ENCODE measurements at regions not wholly inside any gene's neighbourhood (a gene's known extent, or its start where the extent isn't known, plus 50 kb on each side); places are given as distances from the start of the nearest gene placed in this dataset.

DNA sequence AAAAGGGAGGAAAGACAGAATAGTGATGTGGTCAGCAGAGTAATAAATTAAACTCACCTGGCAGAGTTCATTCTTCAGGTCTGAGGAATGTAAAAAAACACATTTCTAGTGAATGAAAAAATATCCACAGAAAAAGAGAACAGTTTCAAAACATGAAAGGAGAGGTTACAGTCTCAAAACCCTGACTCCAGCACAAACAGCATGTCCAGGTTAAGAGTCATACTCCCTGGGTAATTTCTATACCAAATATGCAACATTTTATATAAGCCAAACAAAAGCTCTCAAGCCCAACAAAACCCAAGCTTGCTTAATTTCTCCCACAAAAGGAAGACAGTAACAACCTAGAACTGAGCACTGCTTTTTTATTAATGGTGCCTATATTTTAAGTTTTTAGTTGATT, 173.0 kb downstream of the NTMT2 start:
- no peak for DNase-seq

DNA sequence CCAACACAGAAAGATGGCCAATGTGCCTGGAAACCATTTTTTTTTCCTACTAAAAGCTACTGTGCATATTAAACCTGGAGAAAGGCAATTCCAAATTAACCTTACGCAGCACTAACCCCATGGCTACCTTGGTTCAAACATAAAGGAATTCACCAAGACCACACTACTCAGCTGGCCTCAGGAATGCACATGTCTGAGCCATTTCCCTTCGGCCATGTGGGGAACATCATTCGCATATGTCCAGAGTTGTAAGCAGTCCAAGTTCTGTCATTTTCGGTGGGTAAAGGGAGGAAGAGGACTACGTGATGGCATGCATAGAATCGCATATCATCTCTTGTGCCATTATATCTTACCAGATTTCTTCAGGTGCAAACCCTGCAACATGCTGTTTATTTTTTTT, 175.4 kb downstream of the NTMT2 start:
- DNase-seq = no peak

DNA sequence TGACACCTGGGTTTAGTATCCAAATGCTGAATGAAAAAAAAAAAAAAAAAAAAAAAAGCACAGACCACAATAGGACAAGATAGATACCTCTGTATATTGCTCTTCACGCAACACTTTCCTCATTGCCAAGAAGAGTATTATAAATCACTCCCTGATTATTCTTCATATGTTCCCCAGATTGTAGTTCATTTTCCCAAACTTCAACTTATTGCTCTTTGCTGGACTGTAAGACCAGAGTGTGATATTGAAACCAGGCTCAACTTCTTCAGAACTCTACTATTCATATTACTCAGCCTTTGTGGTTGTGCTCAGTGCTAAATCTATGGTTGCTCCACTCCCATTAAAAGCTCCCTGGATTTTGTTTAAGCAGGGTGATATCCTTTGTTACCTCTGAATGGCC, 180.4 kb downstream of the NTMT2 start:
- no peak for DNase-seq

DNA sequence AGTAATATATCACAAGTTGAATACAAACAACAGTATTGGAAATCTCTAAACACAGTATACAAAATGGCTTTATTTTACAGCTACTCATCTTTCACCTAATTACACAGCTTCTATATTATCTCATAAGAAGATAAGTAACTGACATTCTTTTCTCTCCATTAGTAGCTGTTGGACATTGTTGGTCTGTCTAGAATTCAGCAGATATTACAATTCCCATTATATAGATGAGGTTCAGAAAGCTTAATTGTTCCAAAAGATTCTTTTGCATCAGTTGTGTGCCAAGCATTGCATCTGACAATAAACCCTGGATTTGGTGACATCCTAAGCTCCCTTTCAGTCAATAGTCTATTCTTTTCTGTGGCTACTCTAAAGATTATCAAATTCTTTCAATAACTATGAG, 187.0 kb downstream of the NTMT2 start:
- DNase-seq = no peak

DNA sequence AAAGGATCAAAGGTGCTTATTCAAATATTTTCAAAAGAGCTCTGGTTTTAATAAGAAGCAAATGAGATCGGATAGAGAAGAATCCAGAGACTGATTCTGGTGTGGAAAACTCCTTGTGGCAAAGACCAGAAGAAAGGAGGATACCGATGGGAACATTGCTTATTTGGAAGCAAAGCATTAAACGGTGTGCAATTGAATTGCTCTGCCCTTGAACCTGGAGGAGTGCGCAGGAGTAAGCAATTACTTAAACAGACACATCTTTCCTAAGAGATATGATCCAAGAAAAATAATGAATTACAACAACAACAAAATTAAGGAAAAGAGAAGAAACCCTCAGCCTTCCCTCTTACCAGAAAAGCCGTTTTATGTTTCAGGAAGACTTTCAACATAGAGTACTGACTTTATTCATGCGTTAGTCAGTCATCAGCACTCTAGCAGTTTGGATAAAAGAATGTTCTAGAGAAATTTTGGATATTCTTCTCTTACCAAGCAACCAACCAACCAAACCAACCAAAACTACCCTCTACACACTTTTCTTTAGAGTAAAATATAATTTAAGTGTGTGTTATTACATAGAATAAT, 191.7 kb downstream of the NTMT2 start:
- no peak for DNase-seq

DNA sequence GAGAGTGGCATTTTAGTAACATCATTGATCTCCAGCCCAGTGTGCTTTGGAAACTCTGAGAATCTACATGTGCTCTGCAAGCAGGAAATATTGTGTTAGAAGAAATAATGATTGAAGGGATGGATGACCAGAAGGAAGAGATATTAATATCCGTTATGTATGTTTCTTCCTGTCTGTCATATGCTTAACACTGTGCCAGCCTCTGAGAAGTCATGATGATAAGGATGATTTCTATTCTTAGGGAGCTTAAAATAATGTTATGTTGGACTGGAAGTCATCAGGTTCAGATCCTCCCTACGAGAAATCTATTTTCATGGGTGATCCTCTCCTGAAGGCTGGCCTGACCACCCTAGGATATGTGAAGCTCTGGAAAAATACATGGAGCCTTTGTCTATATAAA, 192.4 kb upstream of the GORAB start:
- no peak for DNase-seq

DNA sequence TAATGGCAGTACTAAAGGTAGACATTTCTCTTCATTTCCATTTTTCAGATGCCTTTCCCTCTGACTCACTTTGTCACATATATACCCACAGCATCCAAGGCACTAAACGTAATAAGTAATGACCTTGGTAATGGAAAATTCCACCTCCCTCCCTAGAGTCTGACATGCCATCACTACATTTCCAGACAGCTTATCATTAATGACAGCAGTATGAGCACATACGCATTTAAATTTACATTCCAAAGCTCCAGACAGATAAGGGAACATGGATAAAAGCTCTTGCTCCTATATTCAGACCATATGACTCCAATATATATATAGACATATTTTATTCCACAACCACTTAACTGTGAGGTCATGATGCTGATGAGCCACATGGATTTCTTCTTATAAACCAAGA, 191.7 kb upstream of the GORAB start:
- DNase-seq = no peak

DNA sequence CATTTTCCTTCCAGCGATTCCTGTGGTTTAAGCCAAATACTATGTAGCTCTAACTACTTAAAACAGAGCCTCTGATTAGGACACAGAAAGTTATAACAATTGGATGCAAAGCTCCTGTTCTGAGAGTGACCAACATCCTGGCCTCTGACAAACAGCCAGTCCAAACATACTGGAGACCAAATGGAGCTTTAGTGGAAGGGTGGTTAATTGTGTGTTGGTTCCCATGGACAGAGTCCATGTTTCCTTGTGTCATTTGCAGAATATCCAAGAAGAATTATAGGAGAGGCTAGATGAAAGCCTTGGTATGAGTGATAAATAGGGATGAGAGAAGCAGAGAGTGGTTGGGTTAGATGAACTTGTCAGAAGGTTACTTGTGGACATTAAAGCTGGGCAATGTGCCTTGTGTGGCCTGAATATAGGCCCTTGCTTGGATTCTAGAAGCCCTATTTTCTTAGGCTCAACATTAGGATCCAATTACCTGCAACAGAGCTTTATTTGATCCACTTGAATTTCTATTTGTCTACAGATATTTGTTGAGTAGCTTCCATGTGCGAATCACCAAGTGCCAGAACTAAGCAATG, 180.5 kb upstream of the GORAB start:
- DNase-seq = peak; percentile 33

DNA sequence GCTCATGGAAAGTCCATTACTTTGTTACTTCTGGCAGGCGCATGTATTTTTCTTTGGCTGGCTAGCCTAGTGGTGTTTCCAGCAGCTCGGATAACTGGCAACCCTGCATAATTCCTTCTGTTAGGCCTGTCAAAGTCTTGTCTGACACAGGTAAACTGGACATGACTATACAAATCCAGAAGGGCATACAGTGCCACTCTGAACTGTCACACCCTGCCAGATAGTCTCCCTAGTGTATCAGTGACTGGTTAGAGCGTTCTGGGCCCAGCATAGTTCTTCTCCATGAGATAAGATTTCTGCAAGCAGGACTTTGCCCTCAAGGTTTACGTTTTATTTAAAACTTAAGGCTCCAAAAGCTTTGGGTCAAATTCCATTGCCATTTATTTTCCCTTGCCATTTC, 177.7 kb upstream of the GORAB start:
- DNase-seq = no peak

DNA sequence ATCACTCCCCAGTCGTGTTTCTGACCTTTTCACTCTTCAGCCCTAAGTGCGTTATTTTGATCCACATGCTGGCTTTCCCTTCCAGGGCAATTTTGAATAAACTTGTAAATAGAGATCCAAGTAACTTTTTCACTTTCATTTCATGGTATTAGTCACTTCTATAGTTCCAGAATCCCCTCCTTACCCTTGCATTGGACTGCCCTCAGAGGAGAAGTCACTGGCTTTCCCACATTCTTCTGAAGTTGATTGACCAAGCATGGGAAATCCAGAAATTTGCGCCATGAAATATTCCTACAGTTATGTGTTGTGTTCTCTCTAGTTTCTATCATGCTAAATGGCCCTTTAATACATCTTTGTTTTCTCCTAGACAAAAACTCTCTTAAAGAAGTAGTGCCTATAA, 177.3 kb upstream of the GORAB start:
- no peak for DNase-seq

DNA sequence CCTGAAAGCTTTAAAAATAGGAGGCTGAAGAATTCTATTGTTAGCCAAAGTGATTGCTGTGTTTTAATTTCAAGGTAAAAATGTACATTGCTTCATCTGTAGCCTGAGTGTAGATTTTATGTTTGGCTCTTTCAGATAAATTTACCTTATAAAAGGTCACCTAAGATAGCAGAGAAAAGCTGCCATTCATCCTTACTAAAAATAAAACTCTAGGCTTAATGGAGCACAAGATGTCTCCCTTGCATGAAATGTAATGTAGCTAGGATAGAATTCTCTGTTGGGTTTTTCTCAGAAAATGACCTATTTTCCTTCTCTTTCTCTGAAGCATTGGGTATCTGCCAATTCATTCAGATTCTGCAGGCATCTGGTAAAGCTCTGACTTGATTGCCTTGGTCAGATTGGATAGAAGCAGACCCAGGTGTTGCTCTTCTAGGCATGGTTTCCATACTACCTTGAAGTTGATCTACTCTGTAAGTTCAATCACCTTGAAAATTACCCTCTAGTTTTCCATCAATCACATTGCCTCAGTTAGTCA, 176.6 kb upstream of the GORAB start:
- no peak for DNase-seq

DNA sequence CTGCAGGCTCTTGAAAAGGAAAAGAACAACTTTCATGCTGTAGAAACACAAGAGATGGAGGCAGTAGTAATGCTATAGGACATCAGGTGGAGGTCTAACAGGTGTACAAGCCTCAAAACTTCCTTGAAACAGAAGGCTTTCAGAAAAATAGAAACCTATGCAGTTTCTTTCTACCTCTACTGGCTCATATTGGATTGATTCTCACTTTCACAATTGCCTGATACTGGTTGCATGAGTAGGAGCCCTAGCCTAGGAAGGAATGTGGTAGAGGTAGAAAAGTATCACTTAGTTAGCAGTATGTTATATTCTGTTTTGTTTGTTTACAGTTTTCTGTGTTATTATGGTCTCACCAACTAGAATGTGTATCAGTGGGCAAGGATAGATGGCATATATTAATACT, 175.4 kb upstream of the GORAB start:
- no peak for DNase-seq

DNA sequence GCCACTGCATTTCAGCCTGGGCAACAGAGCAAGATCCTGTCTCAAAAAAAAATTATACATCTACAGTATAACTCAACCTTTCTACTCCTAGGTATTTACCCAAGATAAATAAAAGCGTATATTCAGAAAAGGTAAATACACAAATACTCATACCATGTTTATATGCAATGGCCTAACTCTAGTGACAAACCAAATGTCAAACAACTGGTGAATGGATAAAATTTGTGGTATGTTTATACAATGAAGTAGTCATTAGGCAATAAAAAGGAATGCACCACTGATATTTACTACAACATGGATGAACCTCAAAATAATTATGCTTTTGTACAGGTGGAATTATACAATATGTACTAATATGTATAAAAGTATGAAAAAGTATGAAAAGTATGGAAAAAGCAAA, 174.2 kb upstream of the GORAB start:
- peak; percentile 39 for DNase-seq

DNA sequence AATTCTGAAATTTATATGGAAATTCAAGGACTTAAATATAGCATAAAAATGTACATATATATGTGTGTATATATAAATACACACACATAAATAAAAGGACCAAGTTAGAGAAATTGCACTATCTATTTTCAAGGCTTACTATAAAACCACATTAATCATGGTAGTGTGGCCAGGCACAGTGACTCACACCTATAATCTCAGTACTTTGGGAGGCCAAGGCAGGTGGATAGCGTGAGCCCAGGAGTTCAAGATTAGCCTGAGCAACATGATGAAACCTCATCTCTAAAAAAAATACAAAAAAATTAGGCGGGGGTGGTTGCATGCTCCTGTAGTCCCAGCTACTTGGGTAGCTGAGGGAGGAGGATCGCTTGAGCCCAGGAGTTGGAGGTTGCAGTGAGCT, 171.4 kb upstream of the GORAB start:
- no peak for DNase-seq

DNA sequence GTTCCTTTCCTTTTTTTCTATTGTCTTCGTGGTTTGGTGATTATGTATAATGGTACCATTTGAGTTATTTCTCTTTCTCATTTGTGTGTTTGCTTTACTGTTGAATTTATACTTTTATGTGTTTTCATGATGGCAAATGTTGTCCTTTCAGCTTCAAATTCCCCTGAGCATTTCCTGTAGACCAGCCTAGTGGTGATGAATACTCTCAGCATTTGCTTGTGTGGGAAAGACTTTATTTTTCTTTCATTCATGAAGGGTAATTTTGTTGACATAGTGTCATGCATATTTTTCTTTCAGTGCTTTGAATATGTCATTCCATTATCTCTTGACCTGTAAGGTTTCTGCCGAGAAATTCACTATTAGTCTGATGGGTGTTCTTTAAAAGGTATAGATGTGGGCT, 166.6 kb upstream of the GORAB start:
- DNase-seq = no peak

DNA sequence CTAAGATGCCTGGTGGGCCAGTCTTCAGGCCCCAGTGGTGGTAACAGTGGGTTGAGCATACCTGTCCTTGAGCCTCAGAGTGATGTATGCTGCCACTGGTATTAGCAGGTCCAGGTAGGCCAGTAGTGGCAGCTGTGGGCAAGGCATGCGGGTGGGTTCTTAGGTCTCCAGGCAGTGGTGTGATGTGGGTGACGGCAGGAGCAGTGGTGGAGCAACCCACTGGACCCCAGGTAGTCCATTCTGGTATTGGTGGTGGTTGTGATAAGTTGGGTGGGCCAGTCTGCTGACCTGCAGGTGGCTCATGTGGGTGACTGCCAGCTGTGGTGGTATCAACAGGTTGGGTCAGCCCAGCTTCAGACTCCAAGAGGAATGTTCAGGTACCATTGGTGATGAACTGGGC, 165.0 kb upstream of the GORAB start:
- DNase-seq = no peak

DNA sequence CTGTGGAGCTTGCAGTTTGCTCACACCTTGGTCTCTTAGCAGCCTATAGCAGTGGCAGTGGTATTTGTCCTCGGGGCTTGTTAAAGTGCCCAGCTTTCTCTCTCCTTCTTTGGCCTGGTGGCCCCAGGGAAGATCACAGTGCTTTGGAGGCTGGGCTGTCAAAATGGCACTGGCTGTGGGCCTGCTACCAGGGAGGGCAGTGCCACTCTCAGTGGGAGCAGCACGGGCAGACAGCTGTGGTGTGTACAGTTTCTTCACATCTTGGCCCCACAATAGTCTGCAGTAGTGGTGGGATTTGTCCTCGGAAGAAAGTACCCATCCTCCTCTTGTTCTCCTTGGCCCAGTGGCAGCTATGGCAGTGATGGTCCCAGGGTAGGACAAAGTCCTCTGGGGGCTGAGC, 164.4 kb upstream of the GORAB start:
- DNase-seq = no peak

DNA sequence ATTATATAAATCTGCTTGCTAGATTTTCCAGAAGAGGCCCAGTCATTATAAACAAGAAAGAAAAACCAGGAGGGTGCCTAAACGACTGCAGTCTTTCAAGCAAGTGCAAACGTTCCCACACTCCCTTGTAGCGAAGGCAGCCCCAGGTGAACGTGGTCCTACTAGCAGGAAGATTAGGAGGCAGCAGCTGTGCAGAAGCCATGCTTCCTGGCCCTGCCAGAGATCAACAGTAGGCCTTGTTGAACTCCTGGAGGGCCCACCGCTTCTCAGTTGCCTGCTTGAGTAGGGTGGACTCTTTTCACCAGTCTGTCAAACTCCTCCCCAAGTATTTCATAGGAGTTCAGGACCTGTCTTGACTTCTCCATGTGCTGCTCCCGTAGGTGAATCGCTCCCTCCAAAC, 163.0 kb upstream of the GORAB start:
- no peak for DNase-seq

DNA sequence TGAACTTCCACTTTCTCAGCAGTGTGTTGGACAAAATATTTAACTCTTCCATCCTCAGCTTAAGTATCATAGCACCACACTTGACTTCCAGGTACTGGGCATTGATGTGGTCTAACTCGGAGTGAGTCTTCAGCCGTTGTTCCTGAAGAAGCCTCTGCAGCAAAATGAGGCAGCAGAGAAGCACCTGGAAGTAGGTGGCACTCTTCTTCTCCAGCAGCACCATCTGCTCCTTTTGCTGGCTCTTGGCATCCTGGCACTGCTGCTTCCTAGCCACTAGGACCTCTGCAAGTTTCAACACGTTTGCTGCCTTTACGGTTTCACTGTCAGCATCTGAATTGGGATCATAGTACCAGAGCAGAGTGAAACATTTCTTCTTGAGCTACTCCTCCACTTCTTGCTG, 162.5 kb upstream of the GORAB start:
- no peak for DNase-seq

DNA sequence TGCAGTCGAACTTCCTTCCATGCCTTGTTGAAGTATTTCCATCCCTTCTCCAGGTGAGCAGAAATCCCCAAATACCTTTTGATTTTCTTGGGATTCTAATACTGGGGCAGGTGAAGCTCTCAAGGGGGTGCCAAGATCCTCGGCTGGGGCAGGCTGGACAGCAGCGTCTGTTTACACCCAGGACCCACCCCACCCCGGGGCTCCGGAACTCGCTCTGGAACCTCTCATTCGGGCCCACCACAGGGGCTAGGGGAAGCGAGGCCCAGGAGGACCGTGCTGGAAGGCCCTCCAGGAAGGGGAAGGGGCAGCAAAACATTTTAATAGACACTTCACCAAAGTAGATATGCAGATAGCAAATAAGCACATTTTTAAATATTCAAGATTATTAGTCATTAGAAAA, 161.9 kb upstream of the GORAB start:
- DNase-seq = no peak

DNA sequence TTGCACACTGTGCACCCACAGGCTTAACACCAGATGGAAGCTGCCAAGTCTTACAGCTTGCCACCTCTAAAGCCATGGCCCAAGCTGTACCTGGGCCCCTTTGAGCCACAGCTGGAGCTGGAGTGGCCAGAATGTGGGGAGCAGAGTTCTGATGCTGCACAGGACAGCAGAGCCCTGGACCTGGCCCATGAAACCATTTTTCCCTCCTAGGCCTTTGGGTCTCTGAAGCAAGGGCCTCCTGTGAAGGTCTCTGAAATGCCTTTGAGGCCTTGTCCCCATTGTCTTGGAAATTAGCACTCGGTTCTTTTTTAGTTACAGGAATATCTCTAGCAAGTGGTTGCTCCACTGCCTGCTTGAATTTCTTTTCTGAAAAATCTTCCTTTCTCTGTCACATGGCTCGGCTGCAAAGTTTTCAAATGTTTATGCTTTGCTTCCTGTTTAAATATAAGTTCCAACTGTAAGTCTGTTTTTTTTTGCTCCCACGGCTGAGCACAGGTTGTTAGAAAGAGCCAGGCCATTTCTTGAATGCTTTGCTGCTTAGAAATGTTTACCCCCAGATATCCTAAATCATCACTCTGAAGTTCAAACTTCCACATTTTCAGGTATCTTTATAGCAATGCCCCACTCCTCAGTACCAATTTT, 156.8 kb upstream of the GORAB start:
- DNase-seq = no peak

DNA sequence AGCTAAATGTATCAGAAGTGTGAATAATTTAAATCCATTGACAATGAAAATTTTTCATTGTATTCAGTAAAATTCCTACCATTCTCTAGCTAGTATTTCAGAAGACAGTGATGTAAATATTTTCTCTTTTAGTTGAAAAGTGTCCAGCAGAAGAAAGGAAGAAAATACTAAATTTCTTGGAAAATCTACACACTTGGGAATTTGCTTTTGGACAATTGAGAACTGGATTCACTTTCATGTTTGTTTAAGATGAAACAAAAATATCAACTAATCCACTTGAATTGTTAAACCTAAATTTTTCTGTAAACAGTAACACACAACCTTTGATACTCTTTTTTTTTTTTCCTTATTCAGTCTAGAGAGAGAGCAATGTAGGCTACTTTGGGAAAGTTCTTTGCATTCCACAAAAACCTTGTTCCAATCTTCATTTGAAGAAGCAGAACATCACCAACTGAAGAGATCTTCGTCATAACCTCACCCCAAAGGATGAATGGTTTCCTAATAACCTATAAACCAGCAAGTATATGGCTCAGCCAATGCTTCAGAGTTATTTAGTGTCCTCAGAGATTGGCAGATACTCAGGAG, 155.1 kb upstream of the GORAB start:
- DNase-seq = no peak

DNA sequence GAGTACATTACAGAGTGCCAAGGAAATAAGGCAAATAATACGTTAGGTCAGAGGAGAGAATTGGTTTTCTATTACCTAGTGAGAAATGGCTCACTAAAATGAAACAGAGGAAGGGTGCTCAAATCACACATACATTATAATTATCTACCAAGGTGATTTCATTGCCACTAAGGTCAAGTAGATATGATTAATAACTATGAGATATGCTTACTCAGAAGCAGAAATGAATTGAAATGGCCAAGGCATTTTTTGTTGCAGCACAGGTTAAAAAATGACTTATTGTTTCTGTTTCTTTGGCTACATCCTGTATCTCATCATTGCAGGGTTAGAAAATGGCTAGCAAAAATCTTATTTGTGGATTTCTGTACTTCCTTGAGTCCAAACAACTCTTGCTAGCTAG, 154.5 kb upstream of the GORAB start:
- no peak for DNase-seq

DNA sequence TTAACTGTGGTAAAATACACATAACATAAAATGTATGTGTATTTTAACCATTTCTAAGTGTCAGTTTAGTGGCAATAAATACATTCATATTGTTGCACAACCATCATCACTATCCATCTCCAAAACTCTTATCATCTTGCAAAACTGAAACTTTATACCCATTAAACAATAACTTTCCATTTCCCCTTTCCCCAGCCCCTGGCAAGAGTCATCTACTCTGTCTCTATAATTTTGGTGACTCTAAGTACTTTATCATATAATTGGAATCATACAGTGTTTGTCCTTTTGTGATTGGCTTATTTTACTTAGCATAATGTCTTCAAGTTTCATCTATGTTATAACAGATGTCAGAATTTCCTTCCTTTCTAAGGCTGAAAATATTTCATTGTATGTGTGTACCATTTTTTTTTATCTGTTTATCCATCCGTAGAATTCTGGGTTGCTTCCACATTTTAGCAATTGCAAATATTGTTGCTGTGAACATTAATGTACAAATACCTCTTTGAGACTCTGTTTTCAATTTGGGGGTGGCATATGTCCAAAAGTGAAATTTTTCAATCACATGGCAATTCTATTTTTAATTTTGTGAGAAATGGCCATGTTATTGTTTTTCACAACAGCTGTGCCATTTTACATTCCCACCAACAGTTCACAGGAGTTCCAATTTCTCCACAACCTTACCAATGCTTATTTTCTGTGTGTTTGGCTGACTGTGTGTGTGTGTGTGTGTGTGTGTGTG, 153.9 kb upstream of the GORAB start:
- no peak for DNase-seq

Data from DMS53 (cell line).